Activated T-helper 17 cell treated with anti-CD3 and anti-CD28 coated beads, Interleukin-2, amount 50 U/mL, for 72 hours (primary cell): ENCODE measurements at regions not wholly inside any gene's neighbourhood (a gene's known extent, or its start where the extent isn't known, plus 50 kb on each side); places are given as distances from the start of the nearest gene placed in this dataset.
"Not testable (repeated sequence)": the region's sequence is repeated elsewhere in the genome, so short reads cannot be mapped to it uniquely, and the experiment has no call there.

Source experiments
- ATAC-seq: fragments of 150-1000 bp; cut with Tn5 transposase; replicated peaks from 2 replicates; pipeline ENCODE4 v1.10.0; 2021; ENCODE audit warnings: mild to moderate bottlenecking, moderate library complexity
- H3K27ac Mint-ChIP-seq: one replicate; pipeline ENCODE4 v1.8.0; 2022; ENCODE audit warnings: mixed read lengths
- H3K27me3 Mint-ChIP-seq: one replicate; pipeline ENCODE4 v1.8.0; 2022; ENCODE audit warnings: mixed read lengths
- H3K36me3 Mint-ChIP-seq: one replicate; pipeline ENCODE4 v1.8.0; 2022; ENCODE audit warnings: low read depth, mild to moderate bottlenecking, mixed read lengths
- H3K4me1 Mint-ChIP-seq: one replicate; pipeline ENCODE4 v1.8.0; 2022; ENCODE audit warnings: mixed read lengths
- H3K4me3 Mint-ChIP-seq: one replicate; pipeline ENCODE4 v1.8.0; 2022; ENCODE audit warnings: mild to moderate bottlenecking, mixed read lengths
- H3K9me3 Mint-ChIP-seq: one replicate; pipeline ENCODE4 v1.8.0; 2022; ENCODE audit warnings: mixed read lengths

GRCh38 chr18:4807604-4808293 is 352.6 kb upstream of the DLGAP1 start:
- Mint-ChIP-seq H3K4me3 (no peak overlapping the region), H3K27me3 (no peaks in the 10 kb centered on the region), H3K9me3 (peaks cover 15% of the 10 kb centered on the region), H3K27ac (no peak overlapping the region), H3K4me1 (no peaks in the 10 kb centered on the region), H3K36me3 (no peaks in the 10 kb centered on the region)
- ATAC-seq = no peak

DNA sequence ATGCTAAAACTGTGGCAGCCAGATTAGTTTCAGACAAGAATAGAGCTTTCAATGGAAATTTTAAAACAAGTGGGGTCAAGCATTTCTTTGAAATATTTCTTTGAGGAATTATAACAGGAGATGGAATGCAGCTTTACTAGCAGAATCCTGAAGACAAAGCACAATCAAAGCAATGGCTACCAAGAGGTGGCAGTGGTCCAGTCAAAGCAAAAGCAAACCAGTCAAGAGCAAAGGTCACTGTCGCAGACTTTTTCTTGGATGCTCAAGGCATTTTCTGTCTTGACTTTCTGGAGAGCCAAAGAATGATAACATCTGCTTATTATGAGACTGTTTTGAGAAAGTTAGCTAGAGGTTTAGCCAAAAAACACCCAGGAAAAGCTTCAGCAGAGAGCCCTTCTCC is 351.2 kb upstream of the DLGAP1 start:
- Mint-ChIP-seq H3K9me3 (peaks cover 7% of the 10 kb centered on the region), H3K4me3 (no peak overlapping the region), H3K27ac (no peak overlapping the region), H3K36me3 (no peaks in the 10 kb centered on the region), H3K4me1 (no peaks in the 10 kb centered on the region), H3K27me3 (no peaks in the 10 kb centered on the region)
- ATAC-seq = no peak

DNA sequence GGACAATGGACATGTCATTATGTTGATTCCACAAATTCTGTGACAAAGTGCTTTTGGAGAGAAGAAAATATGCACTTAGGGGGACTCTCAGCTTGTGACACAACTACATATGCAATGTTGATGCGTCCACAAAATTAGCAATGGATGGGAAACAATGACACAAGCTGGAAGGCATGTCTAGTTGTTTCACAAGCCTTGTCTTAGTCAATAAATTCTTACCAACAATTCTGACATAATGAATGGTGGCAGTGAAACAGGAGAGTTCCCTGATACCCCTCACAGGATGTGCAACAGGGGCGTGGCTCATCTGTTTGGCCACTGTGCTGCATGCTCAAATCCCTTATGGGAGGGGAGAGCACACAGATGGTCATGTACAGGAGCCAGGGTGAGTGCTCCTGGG is 347.2 kb upstream of the DLGAP1 start:
- no peaks in the 10 kb centered on the region for H3K36me3 Mint-ChIP-seq
- no peaks in the 10 kb centered on the region for H3K4me1 Mint-ChIP-seq
- H3K27ac Mint-ChIP-seq = no peak overlapping the region
- H3K4me3 Mint-ChIP-seq = no peak overlapping the region
- no peak for ATAC-seq
- no peaks in the 10 kb centered on the region for H3K27me3 Mint-ChIP-seq
- H3K9me3 Mint-ChIP-seq = peaks cover 3% of the 10 kb centered on the region

GRCh38 chr18:4801151-4801550 is 346.0 kb upstream of the DLGAP1 start:
- Mint-ChIP-seq H3K9me3 (peaks cover 3% of the 10 kb centered on the region), H3K4me3 (no peak overlapping the region), H3K4me1 (no peaks in the 10 kb centered on the region), H3K27ac (no peak overlapping the region), H3K27me3 (no peaks in the 10 kb centered on the region), H3K36me3 (no peaks in the 10 kb centered on the region)
- ATAC-seq = no peak

GRCh38 chr18:4797002-4797685 is 342.0 kb upstream of the DLGAP1 start:
- Mint-ChIP-seq H3K4me1 (no peaks in the 10 kb centered on the region), H3K27ac (no peak overlapping the region), H3K36me3 (no peaks in the 10 kb centered on the region), H3K27me3 (no peaks in the 10 kb centered on the region), H3K9me3 (peaks cover 4% of the 10 kb centered on the region), H3K4me3 (no peak overlapping the region)
- no peak for ATAC-seq

DNA sequence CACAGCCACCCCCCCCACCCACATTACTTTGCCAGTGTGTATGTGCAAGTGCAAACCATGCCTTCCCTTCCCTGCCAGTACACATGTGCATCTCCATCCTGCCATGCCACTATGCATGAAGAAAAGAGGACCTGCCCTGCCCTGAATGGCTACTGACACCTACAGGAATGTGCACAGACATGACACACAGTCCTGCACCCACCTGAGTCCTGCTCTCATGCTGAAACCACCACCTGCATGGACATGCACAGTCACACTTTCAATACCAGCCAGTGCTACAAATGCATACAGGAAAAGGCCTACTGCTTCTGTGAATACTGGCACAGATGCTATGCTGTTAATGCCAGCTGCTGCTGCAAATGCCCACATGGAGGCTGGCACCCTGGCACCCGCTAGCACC is 334.4 kb upstream of the DLGAP1 start:
- Mint-ChIP-seq H3K27me3 (no peaks in the 10 kb centered on the region), H3K4me1 (no peaks in the 10 kb centered on the region), H3K4me3 (no peak overlapping the region), H3K9me3 (peaks cover 15% of the 10 kb centered on the region), H3K27ac (no peak overlapping the region), H3K36me3 (no peaks in the 10 kb centered on the region)
- no peak for ATAC-seq

- Mint-ChIP-seq H3K27me3 (no peaks in the 10 kb centered on the region), H3K36me3 (no peaks in the 10 kb centered on the region), H3K4me1 (no peaks in the 10 kb centered on the region), H3K27ac (no peak overlapping the region), H3K9me3 (peaks cover 4% of the 10 kb centered on the region), H3K4me3 (no peak overlapping the region)
- ATAC-seq = no peak
These were observed 326.8 kb upstream of the DLGAP1 start for GRCh38 chr18:4781873-4782272.

DNA sequence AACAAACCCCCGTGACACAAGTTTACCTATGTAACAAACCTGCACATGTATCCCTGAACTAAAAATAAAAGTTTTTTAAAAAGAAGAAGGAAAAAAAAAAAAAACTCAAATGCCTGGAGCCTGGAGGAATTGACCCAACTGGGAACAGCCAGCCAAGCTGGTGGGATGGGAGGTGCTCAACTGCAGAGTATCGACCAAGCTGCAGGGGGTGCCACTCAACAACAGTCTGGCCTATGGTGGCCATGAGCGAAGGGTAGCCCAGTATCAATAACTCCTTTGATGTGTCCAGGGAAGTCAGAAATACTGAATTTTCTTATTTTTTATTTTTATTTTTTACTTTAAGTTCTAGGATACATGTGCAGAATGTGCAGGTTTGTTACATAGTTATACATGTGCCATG is 310.3 kb upstream of the DLGAP1 start:
- H3K27me3 Mint-ChIP-seq = no peaks in the 10 kb centered on the region
- no peak for ATAC-seq
- no peak overlapping the region for H3K27ac Mint-ChIP-seq
- H3K36me3 Mint-ChIP-seq = no peaks in the 10 kb centered on the region
- peaks cover 15% of the 10 kb centered on the region for H3K9me3 Mint-ChIP-seq
- H3K4me3 Mint-ChIP-seq = no peak overlapping the region
- H3K4me1 Mint-ChIP-seq = no peaks in the 10 kb centered on the region

GRCh38 chr18:4762330-4762729 is 307.2 kb upstream of the DLGAP1 start:
- no peak for ATAC-seq
- Mint-ChIP-seq H3K4me3 (no peak overlapping the region), H3K4me1 (no peaks in the 10 kb centered on the region), H3K27me3 (no peaks in the 10 kb centered on the region), H3K27ac (no peak overlapping the region), H3K36me3 (no peaks in the 10 kb centered on the region), H3K9me3 (no peaks in the 10 kb centered on the region)

- peaks cover 5% of the 10 kb centered on the region for H3K9me3 Mint-ChIP-seq
- no peak overlapping the region for H3K27ac Mint-ChIP-seq
- H3K27me3 Mint-ChIP-seq = no peaks in the 10 kb centered on the region
- no peaks in the 10 kb centered on the region for H3K4me1 Mint-ChIP-seq
- no peak overlapping the region for H3K4me3 Mint-ChIP-seq
- no peaks in the 10 kb centered on the region for H3K36me3 Mint-ChIP-seq
- no peak for ATAC-seq
These were observed 303.9 kb upstream of the DLGAP1 start for GRCh38 chr18:4758980-4759379.

DNA sequence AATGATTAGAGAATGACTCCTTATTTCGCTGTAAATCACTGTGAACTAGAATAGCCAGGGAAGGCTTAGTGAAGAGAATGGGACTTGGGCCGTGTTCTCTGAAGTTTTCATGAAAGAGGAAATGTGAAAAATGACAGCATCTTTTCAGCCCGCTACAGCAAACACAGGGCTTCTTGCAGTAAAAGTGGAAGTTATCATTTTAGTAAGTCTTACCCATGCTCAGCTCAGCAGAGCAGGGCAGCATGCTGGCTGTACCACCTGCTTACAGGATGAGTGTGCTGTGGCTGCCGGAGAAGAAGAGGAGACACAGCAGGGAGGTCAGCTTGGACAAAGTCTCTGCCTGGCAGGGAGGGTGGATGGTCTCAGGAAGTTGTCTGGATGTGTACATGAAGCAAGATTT is 300.7 kb upstream of the DLGAP1 start:
- H3K27me3 Mint-ChIP-seq = no peaks in the 10 kb centered on the region
- H3K4me1 Mint-ChIP-seq = no peaks in the 10 kb centered on the region
- peaks cover 5% of the 10 kb centered on the region for H3K9me3 Mint-ChIP-seq
- ATAC-seq = no peak
- no peak overlapping the region for H3K4me3 Mint-ChIP-seq
- no peaks in the 10 kb centered on the region for H3K36me3 Mint-ChIP-seq
- no peak overlapping the region for H3K27ac Mint-ChIP-seq

DNA sequence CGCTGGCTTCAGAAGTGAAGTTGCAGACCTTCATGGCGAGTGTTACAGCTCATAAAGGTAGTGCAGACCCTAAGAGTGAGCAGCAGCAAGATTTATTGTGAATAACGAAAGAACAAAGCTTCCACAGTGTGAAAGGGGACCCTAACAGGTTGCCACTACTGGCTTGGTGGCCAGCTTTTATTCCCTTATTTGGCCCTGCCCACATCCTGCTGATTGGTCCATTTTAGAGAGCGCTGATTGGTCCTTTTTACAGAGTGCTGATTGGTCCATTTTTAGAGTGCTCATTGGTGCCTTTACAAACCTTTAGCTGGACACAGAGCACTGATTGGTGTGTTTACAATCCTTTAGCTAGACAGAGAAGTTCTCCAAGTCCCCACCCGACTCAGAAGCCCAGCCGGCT is 298.0 kb upstream of the DLGAP1 start:
- not testable (repeated sequence) for H3K4me3 Mint-ChIP-seq, ATAC-seq, H3K27ac Mint-ChIP-seq

DNA sequence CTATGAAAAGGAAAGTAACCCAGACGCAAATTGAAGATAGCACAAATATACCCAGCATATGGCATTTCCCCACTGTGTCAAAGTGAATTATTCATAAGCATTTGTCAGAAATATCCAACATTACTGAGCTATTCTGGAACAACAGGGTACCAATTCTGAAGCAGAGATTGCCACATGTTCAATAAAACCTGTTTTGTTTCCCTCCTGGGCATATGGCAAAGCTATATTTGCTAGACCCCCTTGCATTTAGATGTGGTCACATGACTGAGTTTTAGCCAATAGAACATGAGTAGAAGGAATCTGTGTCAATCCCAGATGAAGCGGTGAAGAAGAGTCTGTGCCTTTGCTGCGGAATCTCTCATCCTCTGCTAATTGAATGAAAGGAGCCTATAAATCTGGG is 296.4 kb upstream of the DLGAP1 start:
- H3K9me3 Mint-ChIP-seq = peaks cover 21% of the 10 kb centered on the region
- no peaks in the 10 kb centered on the region for H3K27me3 Mint-ChIP-seq
- H3K4me3 Mint-ChIP-seq = no peak overlapping the region
- no peak for ATAC-seq
- no peaks in the 10 kb centered on the region for H3K4me1 Mint-ChIP-seq
- no peaks in the 10 kb centered on the region for H3K36me3 Mint-ChIP-seq
- H3K27ac Mint-ChIP-seq = no peak overlapping the region

More for the DNA sequence above, 298.0 kb upstream of the DLGAP1 start:
- H3K9me3 Mint-ChIP-seq = peaks cover 16% of the 10 kb centered on the region
- not testable (repeated sequence) for H3K36me3 Mint-ChIP-seq, H3K4me1 Mint-ChIP-seq, H3K27me3 Mint-ChIP-seq

DNA sequence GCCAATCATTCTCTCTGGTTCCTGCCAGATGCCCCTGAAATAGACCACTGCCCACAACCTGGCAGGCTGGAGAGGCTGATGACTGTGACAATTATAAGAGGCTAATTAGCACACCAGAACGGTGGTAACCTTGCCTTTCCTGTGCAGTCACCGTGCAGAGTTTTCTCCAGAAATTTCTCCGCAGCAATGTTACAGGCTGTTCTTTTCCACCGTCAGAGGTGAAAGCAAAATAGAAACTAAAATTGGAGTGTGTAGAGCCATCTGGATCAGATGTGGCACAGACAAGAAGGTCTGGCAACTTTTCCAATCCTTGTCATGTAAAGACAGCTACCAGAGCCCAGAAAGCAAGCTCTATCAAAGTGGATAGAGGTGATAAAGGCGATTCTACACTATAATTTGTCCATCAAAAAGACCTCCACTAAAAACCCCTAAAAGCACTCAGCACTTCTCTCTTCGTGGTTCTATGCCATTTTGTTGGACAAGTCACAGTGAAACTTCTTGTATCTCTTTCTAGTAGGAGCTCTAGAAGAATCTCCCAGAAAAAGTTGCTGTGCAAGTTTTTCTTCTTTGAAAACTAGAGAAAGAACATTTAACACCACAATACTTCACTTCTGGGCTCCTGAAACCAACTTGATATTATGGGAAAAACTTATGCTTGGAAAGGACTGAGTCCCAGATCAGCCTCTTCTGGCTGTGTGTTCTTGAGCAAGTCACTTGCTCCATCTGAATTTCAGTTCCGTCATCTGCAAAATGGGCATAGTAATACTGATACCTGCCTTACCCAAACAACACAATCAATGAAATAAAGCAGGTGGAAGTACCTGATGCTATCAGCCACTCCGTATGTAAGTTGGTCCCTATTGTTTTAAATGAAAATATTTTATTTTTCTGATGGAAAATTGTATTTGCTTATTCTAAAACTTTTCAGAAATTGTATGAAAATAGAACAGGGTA is 295.6 kb upstream of the DLGAP1 start:
- Mint-ChIP-seq H3K9me3 (peaks cover 25% of the 10 kb centered on the region), H3K36me3 (no peaks in the 10 kb centered on the region), H3K27ac (no peak overlapping the region), H3K4me1 (no peaks in the 10 kb centered on the region), H3K27me3 (no peaks in the 10 kb centered on the region), H3K4me3 (no peak overlapping the region)
- ATAC-seq = no peak

- no peak overlapping the region for H3K27ac Mint-ChIP-seq
- no peak for ATAC-seq
- no peaks in the 10 kb centered on the region for H3K36me3 Mint-ChIP-seq
These were observed 293.9 kb upstream of the DLGAP1 start for GRCh38 chr18:4748975-4749374.

More at GRCh38 chr18:4748975-4749374, 293.9 kb upstream of the DLGAP1 start:
- H3K9me3 Mint-ChIP-seq = peaks cover 20% of the 10 kb centered on the region
- H3K27me3 Mint-ChIP-seq = no peaks in the 10 kb centered on the region
- H3K4me3 Mint-ChIP-seq = no peak overlapping the region
- H3K4me1 Mint-ChIP-seq = no peaks in the 10 kb centered on the region
